OCI-LY1 (cell line): ENCODE measurements at regions not wholly inside any gene's neighbourhood (a gene's known extent, or its start where the extent isn't known, plus 50 kb on each side); places are given as distances from the start of the nearest gene placed in this dataset.

Source experiments
- CTCF ChIP-seq: fragments of 200-600 bp; sonication (generic), shearing (Covaris generic); IDR thresholded peaks from 2 replicates; pipeline ENCODE4 v1.5.1; 2017; ENCODE audit warnings: mild to moderate bottlenecking, antibody characterized with exemption, low read length, moderate library complexity, mixed read lengths
- EZH2 ChIP-seq: fragments of 200-600 bp; sonication (generic), shearing (Covaris generic); IDR thresholded peaks from 2 replicates; pipeline ENCODE4 v1.8.0; 2017; ENCODE audit warnings: borderline replicate concordance, mixed run types, mild to moderate bottlenecking, antibody characterized with exemption, low read length, moderate library complexity, mixed read lengths

GRCh38 chr12:29901585-29901984, 117.8 kb upstream of the TMTC1 start:
- TF ChIP-seq EZH2 (no peak), CTCF (no peak)
